Head of caudate nucleus (tissue), 42 donors: ENCODE measurements at regions not wholly inside any gene's neighbourhood (a gene's known extent, or its start where the extent isn't known, plus 50 kb on each side); places are given as distances from the start of the nearest gene placed in this dataset.

Experiments
- DNase-seq, 42 donors: peaks; one replicate each; pipeline versions ENCODE4 v3.0.0 to v3.0.0-alpha.2; 2020 to 2021; ENCODE audit warnings: mixed read lengths in 7 of 42
- intact Hi-C: fragments of 100-400 bp; cut with DNase I; formaldehyde crosslinking; loops from one replicate; pipeline ENCODE4 v1.15.0; 2022

- intact Hi-C loops = no loop called here
Observed at GRCh38 chr16:51458356-51459140, 307.5 kb upstream of the SALL1 start.

GRCh38 chr16:51457775-51458174, 306.7 kb upstream of the SALL1 start:
- DNase-seq = no peak
- intact Hi-C loops = no loop called here

More at GRCh38 chr16:51458356-51459140, 307.5 kb upstream of the SALL1 start:
- DNase-seq = no peak

GRCh38 chr16:51455398-51455797, 304.3 kb upstream of the SALL1 start:
- intact Hi-C loops = no loop called here
- no peak for DNase-seq

GRCh38 chr16:51453251-51453650, 302.2 kb upstream of the SALL1 start:
- intact Hi-C loops = no loop called here
- no peak for DNase-seq

- intact Hi-C loops = no loop called here
- no peak for DNase-seq
Observed at GRCh38 chr16:51450909-51451308, 299.8 kb upstream of the SALL1 start.

- DNase-seq = no peak
- intact Hi-C loops = no loop called here
Observed at GRCh38 chr16:51450376-51450775, 299.3 kb upstream of the SALL1 start.

- intact Hi-C loops = no loop called here
- no peak for DNase-seq
Observed at GRCh38 chr16:51449441-51449840, 298.4 kb upstream of the SALL1 start.

- DNase-seq = no peak
- intact Hi-C loops = no loop called here
Observed at GRCh38 chr16:51445250-51445649, 294.2 kb upstream of the SALL1 start.

GRCh38 chr16:51443934-51444333, 292.9 kb upstream of the SALL1 start:
- DNase-seq = no peak
- intact Hi-C loops = loop anchor here (5.0 kb wide), 1 partner anchor 292 kb away; the partner anchor contains the start of gene SALL1

- DNase-seq = peak in 1 of 42 donors; percentile 18
- intact Hi-C loops = loop anchor here (5.0 kb wide), 1 partner anchor 290 kb away; the partner anchor contains the start of gene SALL1
Observed at GRCh38 chr16:51442141-51442870, 291.2 kb upstream of the SALL1 start.

- DNase-seq = peak in 30 of 42 donors; percentile 5 to 81 (median 48)
- intact Hi-C loops = loop anchor here (5.0 kb wide), 1 partner anchor 288 kb away; the partner anchor contains the start of gene SALL1
Observed at GRCh38 chr16:51440131-51440889, 289.2 kb upstream of the SALL1 start.

- intact Hi-C loops = no loop called here
- DNase-seq = peak in 6 of 42 donors; percentile 9 to 67 (median 24)
Observed at GRCh38 chr16:51439271-51439670, 288.2 kb upstream of the SALL1 start.

- intact Hi-C loops = no loop called here
- DNase-seq = no peak
Observed at GRCh38 chr16:51436742-51437141, 285.7 kb upstream of the SALL1 start.

- no peak for DNase-seq
- intact Hi-C loops = no loop called here
Observed at GRCh38 chr16:51434567-51435198, 283.6 kb upstream of the SALL1 start.

- intact Hi-C loops = no loop called here
- peak in 6 of 42 donors; percentile 9 to 56 (median 26) for DNase-seq
Observed at GRCh38 chr16:51433599-51433998, 282.5 kb upstream of the SALL1 start.

GRCh38 chr16:51431517-51432241, 280.6 kb upstream of the SALL1 start:
- intact Hi-C loops = no loop called here
- peak in 33 of 42 donors; percentile 18 to 87 (median 59) for DNase-seq

- DNase-seq = peak in 1 of 42 donors; percentile 12
- intact Hi-C loops = no loop called here
Observed at GRCh38 chr16:51430716-51431369, 279.8 kb upstream of the SALL1 start.

- intact Hi-C loops = no loop called here
Observed at GRCh38 chr16:51429041-51429440, 278.0 kb upstream of the SALL1 start.

More at GRCh38 chr16:51429041-51429440, 278.0 kb upstream of the SALL1 start:
- DNase-seq = no peak
